ENCODE measurements at regions not wholly inside any gene's neighbourhood (a gene's known extent, or its start where the extent isn't known, plus 50 kb on each side); places are given as distances from the start of the nearest gene placed in this dataset.

- no peak for TF ChIP-seq CTCF (IDR thresholded peaks at IDR 0.05)
- no peak for TF ChIP-seq POLR2A (IDR thresholded peaks at IDR 0.05)
These were observed 668.4 kb downstream of the FAT4 start for GRCh38 chr4:125983168-125983567.
